HepG2 (cell line): ENCODE measurements at regions not wholly inside any gene's neighbourhood (a gene's known extent, or its start where the extent isn't known, plus 50 kb on each side); places are given as distances from the start of the nearest gene placed in this dataset.

Experiments used
- ATAC-seq: fragments of 200-7000 bp; cut with Tn5 transposase; 3 replicates; pipeline ENCODE4 v1.9.1; 2020; ENCODE audit warnings: mild to moderate bottlenecking, moderate library complexity
- BruUV-seq: library from RNA; stranded (reverse); fragments of 400-500 nt; replicated peaks from 2 replicates; lab custom pipeline; 2021; lab: Mats Ljungman, UMichigan
- CTCF ChIA-PET: fragments of 300-600 bp; formaldehyde crosslinking; extraction: SDS; loops from one replicate; lab custom pipeline; 2021; ENCODE audit warnings: low total read pairs, inconsistent platforms, low intra/inter-chr PET ratio; lab: Yijun Ruan, JAX
- POLR2A ChIA-PET: fragments of 350-600 bp; sonication (Branson Sonifier 250); formaldehyde crosslinking; loops from one replicate; lab custom pipeline; 2020; ENCODE audit warnings: antibody characterized with exemption, inconsistent platforms; lab: Yijun Ruan, JAX
- DNase-seq: peaks from one replicate; pipeline ENCODE4 v3.0.0-alpha.2; 2015; ENCODE audit warnings: low spot score
- FAIRE-seq: peaks from 3 replicates; lab custom pipeline; 2011; peaks lifted over from hg19 to GRCh38; lab: Jason Lieb, UNC
- H2AFZ ChIP-seq: one replicate; pipeline ENCODE4 v1.6.1; 2011; ENCODE audit warnings: low read length, inconsistent platforms
- H3K27ac ChIP-seq: fragments of 300-600 bp; 3 replicates; pipeline ENCODE4 v1.8.0; 2011; ENCODE audit warnings: mixed run types, mild to moderate bottlenecking, mixed read lengths, low read length, inconsistent platforms; ENCODE audit not compliant: insufficient read depth; ENCODE audit errors: extremely low read length
- H3K27me3 ChIP-seq, 2 experiments: fragments of 200-600 bp in 1 of 2; 2 replicates in 1 of 2; 3 replicates in 1 of 2; pipeline versions ENCODE4 v1.6.0 to v1.8.0; 2011; ENCODE audit warnings: low read length in 2 of 2, mild to moderate bottlenecking in 2 of 2, moderate library complexity in 2 of 2, inconsistent platforms in 1 of 2; ENCODE audit not compliant: insufficient read depth in 2 of 2, control insufficient read depth in 1 of 2
- H3K36me3 ChIP-seq, 2 experiments: fragments of 200-600 bp in 1 of 2; replicated peaks in 1 of 2; 2 replicates in 1 of 2; 3 replicates in 1 of 2; pipeline versions ENCODE4 v1.5.1 to v1.8.0; 2011; ENCODE audit warnings: low read length in 2 of 2, inconsistent platforms in 1 of 2; ENCODE audit not compliant: insufficient read depth in 2 of 2, control insufficient read depth in 1 of 2
- H3K4me1 ChIP-seq: 2 replicates; pipeline ENCODE4 v1.5.1; 2012; ENCODE audit warnings: low read length, inconsistent platforms; ENCODE audit not compliant: insufficient read depth
- H3K4me2 ChIP-seq: 2 replicates; pipeline ENCODE4 v1.6.0; 2011; ENCODE audit warnings: low read depth, low read length, inconsistent platforms
- H3K4me3 ChIP-seq, 3 experiments: fragments of 200-600 bp in 1 of 3; sonication (generic), shearing (Covaris generic) in 1 of 3; replicated peaks in 1 of 3; 2 replicates each; pipeline ENCODE4 v1.5.1; 2011 to 2016; ENCODE audit warnings: low read length in 3 of 3, inconsistent platforms in 2 of 3, low read depth in 2 of 3, mild to moderate bottlenecking in 2 of 3, control low read depth in 1 of 3, mixed read lengths in 1 of 3; ENCODE audit not compliant: insufficient read depth in 1 of 3
- H3K79me2 ChIP-seq: one replicate; pipeline ENCODE4 v1.6.1; 2011; ENCODE audit warnings: low read length, inconsistent platforms; ENCODE audit not compliant: insufficient read depth
- H3K9ac ChIP-seq: 2 replicates; pipeline ENCODE4 v1.6.0; 2011; ENCODE audit warnings: mild to moderate bottlenecking, low read depth, low read length, inconsistent platforms; ENCODE audit not compliant: insufficient read depth
- H3K9me3 ChIP-seq: 2 replicates; pipeline ENCODE4 v1.5.1; 2012; ENCODE audit warnings: mild to moderate bottlenecking, low read length
- H4K20me1 ChIP-seq: 2 replicates; pipeline ENCODE4 v1.6.0; 2011; ENCODE audit warnings: inconsistent platforms, mild to moderate bottlenecking, low read length, moderate library complexity; ENCODE audit not compliant: insufficient read depth
- GZF1 ChIP-seq: sonication (generic); formaldehyde crosslinking; IDR thresholded peaks from 2 replicates; pipeline ENCODE4 v1.5.1; 2020; ENCODE audit warnings: mild to moderate bottlenecking, missing genetic modification reagents
- REL ChIP-seq: sonication (generic); formaldehyde crosslinking; conservative IDR thresholded peaks from 2 replicates; pipeline ENCODE4 v1.8.0; 2022; ENCODE audit warnings: mild to moderate bottlenecking, missing genetic modification reagents, moderate library complexity
- RFX5 ChIP-seq: IDR thresholded peaks from 2 replicates; pipeline ENCODE4 v1.6.1; 2011; ENCODE audit warnings: low read depth, low read length, improper control_type of control experiment
- SMARCC2 ChIP-seq: fragments of 450-650 bp; IDR thresholded peaks from 2 replicates; pipeline ENCODE4 v1.6.1; 2017; ENCODE audit warnings: antibody characterized with exemption, mild to moderate bottlenecking
- TCF7L2 ChIP-seq: IDR thresholded peaks from 2 replicates; pipeline ENCODE4 v1.6.1; 2011; ENCODE audit warnings: mild to moderate bottlenecking, low read depth, low read length, moderate library complexity
- ZBED4 ChIP-seq: sonication (generic); formaldehyde crosslinking; IDR thresholded peaks from 2 replicates; pipeline ENCODE4 v1.4.0; 2020; ENCODE audit warnings: missing genetic modification reagents, borderline replicate concordance
- ZNF354B ChIP-seq: sonication (generic); formaldehyde crosslinking; IDR thresholded peaks from 2 replicates; pipeline ENCODE4 v1.8.0; 2022; ENCODE audit warnings: mild to moderate bottlenecking, missing genetic modification reagents
- in situ Hi-C: cut with HindIII; loops from 2 replicates; pipeline ENCODE4 v1.10.0; 2017; ENCODE audit warnings: low pct_unique_long_range_greater_than_20kb; ENCODE audit not compliant: extremely low pct_ligation_motif_present
- intact Hi-C: fragments of 100-400 bp; cut with micrococcal nuclease; formaldehyde crosslinking; loops from one replicate; pipeline ENCODE4 v1.10.0; 2022; ENCODE audit not compliant: unreplicated experiment

- no peak for TF ChIP-seq ZBED4 (CRISPR knock-in tag)
- TF ChIP-seq ZNF354B: no peak
- TF ChIP-seq TCF7L2: no peak
Observed at GRCh38 chr12:87202189-87202588, 827.0 kb downstream of the C12orf50 start (continued).

GRCh38 chr12:87201598-87201997, 827.6 kb downstream of the C12orf50 start:
- H3K4me3 ChIP-seq: no peak overlapping the region
- TF ChIP-seq REL (CRISPR knock-in tag): no peak
- no peak for TF ChIP-seq GZF1 (CRISPR knock-in tag)
- no peak for TF ChIP-seq RFX5
- TF ChIP-seq SMARCC2: no peak
- no peak overlapping the region for H3K9ac ChIP-seq
- CTCF ChIA-PET: no interaction called here
- no peak overlapping the region for H2AFZ ChIP-seq
- no peaks in the 10 kb centered on the region for H3K4me1 ChIP-seq
- intact Hi-C loops (no loop called here), in situ Hi-C loops (no loop called here)
- no peaks in the 10 kb centered on the region for H4K20me1 ChIP-seq
- peaks cover 73% of the 10 kb centered on the region for H3K9me3 ChIP-seq
- POLR2A ChIA-PET: no interaction called here
- ATAC-seq (no peak), DNase-seq (no peak), FAIRE-seq (no peak)
- BruUV-seq: no TSS peak
- no peak overlapping the region for H3K4me2 ChIP-seq
- H3K79me2 ChIP-seq: no peaks in the 10 kb centered on the region
- no peaks in the 10 kb centered on the region for H3K27me3 ChIP-seq
- no peaks in the 10 kb centered on the region for H3K36me3 ChIP-seq
- H3K27ac ChIP-seq: no peak overlapping the region
